OCI-LY7 (cell line): ENCODE measurements at regions not wholly inside any gene's neighbourhood (a gene's known extent, or its start where the extent isn't known, plus 50 kb on each side); places are given as distances from the start of the nearest gene placed in this dataset.

Source experiments
- BruUV-seq: library from RNA; stranded (reverse); fragments of 400-500 nt; replicated peaks from 2 replicates; lab custom pipeline; 2021; lab: Mats Ljungman, UMichigan
- CTCF ChIA-PET: fragments of 300-600 bp; sonication (Branson Sonifier 250); formaldehyde crosslinking; loops from one replicate; lab custom pipeline; 2022; ENCODE audit warnings: antibody characterized with exemption; ENCODE audit not compliant: unreplicated experiment; lab: Charles Lee
- POLR2A ChIA-PET: fragments of 300-600 bp; sonication (Branson Sonifier 250); formaldehyde crosslinking; loops from one replicate; lab custom pipeline; 2022; ENCODE audit warnings: antibody characterized with exemption; lab: Charles Lee
- DNase-seq: peaks from one replicate; pipeline ENCODE4 v3.0.0-alpha.2; 2015; ENCODE audit warnings: low spot score
- H2AFZ ChIP-seq: fragments of 200-600 bp; sonication (generic), shearing (Covaris generic); 2 replicates; pipeline ENCODE4 v1.6.1; 2014; ENCODE audit warnings: mild to moderate bottlenecking, antibody characterized with exemption, low read length, moderate library complexity
- H3K27ac ChIP-seq: fragments of 200-600 bp; sonication (generic); 2 replicates; pipeline ENCODE4 v1.5.1; 2014; ENCODE audit warnings: mixed run types, low read depth, mild to moderate bottlenecking, moderate library complexity, low read length, inconsistent platforms; ENCODE audit not compliant: poor library complexity, severe bottlenecking
- H3K36me3 ChIP-seq: fragments of 200-600 bp; sonication (generic); 2 replicates; pipeline ENCODE4 v1.6.1; 2014; ENCODE audit warnings: mild to moderate bottlenecking, antibody characterized with exemption, low read length, moderate library complexity, mixed read lengths; ENCODE audit not compliant: insufficient read depth
- H3K4me1 ChIP-seq: fragments of 200-600 bp; sonication (generic); 2 replicates; pipeline ENCODE4 v1.5.1; 2014; ENCODE audit warnings: mild to moderate bottlenecking, low read length; ENCODE audit not compliant: insufficient read depth, poor library complexity, severe bottlenecking
- H3K4me2 ChIP-seq: fragments of 200-600 bp; sonication (generic); 2 replicates; pipeline ENCODE4 v1.6.1; 2014; ENCODE audit warnings: mild to moderate bottlenecking, low read length
- H3K4me3 ChIP-seq: fragments of 200-600 bp; sonication (generic); 2 replicates; pipeline ENCODE4 v1.5.1; 2014; ENCODE audit warnings: mild to moderate bottlenecking, low read depth, low read length; ENCODE audit not compliant: poor library complexity, severe bottlenecking
- H3K79me2 ChIP-seq: fragments of 200-600 bp; sonication (generic); 2 replicates; pipeline ENCODE4 v1.6.1; 2016; ENCODE audit warnings: low read depth, mild to moderate bottlenecking, low read length, moderate library complexity, mixed read lengths; ENCODE audit not compliant: insufficient read depth
- H3K9me2 ChIP-seq: fragments of 200-600 bp; sonication (generic); 2 replicates; pipeline ENCODE4 v1.6.1; 2016; ENCODE audit warnings: mild to moderate bottlenecking, low read length, mixed read lengths; ENCODE audit not compliant: insufficient read depth
- H3K9me3 ChIP-seq: fragments of 200-600 bp; sonication (generic); 2 replicates; pipeline ENCODE4 v1.6.1; 2014; ENCODE audit warnings: mild to moderate bottlenecking, mixed run types, low read length, mixed read lengths
- H4K20me1 ChIP-seq: fragments of 200-600 bp; sonication (generic); 2 replicates; pipeline ENCODE4 v1.6.1; 2014; ENCODE audit warnings: mild to moderate bottlenecking, antibody characterized with exemption, low read length, moderate library complexity, mixed read lengths; ENCODE audit not compliant: insufficient read depth
- CTCF ChIP-seq: fragments of 200-600 bp; sonication (generic); conservative IDR thresholded peaks from 2 replicates; pipeline ENCODE4 v1.5.1; 2014; ENCODE audit warnings: mild to moderate bottlenecking, antibody characterized with exemption, low read length, moderate library complexity, mixed read lengths
- EZH2phosphoT487 ChIP-seq: fragments of 200-600 bp; sonication (generic); IDR thresholded peaks from 2 replicates; pipeline ENCODE4 v1.6.1; 2018; ENCODE audit warnings: low read depth, borderline replicate concordance, mild to moderate bottlenecking, mixed run types, antibody characterized with exemption, low read length, moderate library complexity, mixed read lengths
- intact Hi-C: fragments of 100-400 bp; cut with micrococcal nuclease; formaldehyde crosslinking; loops from one replicate; pipeline ENCODE4 v1.10.0; 2022; ENCODE audit not compliant: unreplicated experiment

DNA sequence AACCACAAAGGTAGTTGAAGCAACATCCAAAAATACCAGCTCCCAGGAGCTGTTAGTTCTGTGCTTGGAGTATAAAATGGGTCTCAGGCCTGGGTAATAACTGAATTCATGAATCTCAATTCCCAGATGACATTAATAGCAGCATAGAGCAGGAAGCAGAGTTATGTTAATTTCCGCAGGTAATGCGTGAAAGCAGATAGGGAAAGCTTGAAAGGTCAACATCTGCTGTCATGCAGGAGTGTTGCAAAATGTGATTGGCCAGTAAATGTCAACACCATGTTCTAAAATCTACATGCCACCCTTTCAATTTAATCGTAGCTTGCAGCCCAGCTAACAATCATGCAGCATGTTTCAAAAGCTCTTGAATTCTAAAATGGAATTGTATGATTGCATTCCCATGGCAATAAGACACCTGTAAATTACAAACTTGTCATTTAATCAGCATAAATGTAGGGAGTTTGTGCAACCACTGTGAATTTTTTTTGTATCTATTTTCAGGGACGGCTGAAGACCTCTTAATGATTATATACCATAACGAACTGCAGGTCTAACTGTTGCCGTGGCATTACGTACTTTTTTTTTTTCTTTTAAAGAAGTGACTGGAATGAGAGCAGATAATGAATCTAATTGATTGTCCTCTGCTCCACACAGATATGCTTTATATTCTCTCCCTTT lies 635.8 kb upstream of the FOXG1 start:
- no peak overlapping the region for H2AFZ ChIP-seq
- POLR2A ChIA-PET = interaction anchor here (0.9 kb wide), 1 partner anchor 19 kb away, joined by 5 read pairs; no protein-coding TSS in a partner anchor
- no peak overlapping the region for H3K4me3 ChIP-seq
- no peaks in the 10 kb centered on the region for H3K9me2 ChIP-seq
- no peak for DNase-seq
- no peaks in the 10 kb centered on the region for H3K4me1 ChIP-seq
- no peak overlapping the region for H3K27ac ChIP-seq
- BruUV-seq = no TSS peak
- no peak overlapping the region for H3K4me2 ChIP-seq
- no peaks in the 10 kb centered on the region for H4K20me1 ChIP-seq
- CTCF ChIA-PET = no interaction called here
- TF ChIP-seq EZH2phosphoT487 = no peak
- TF ChIP-seq CTCF = no peak
- intact Hi-C loops = no loop called here
- H3K36me3 ChIP-seq = no peaks in the 10 kb centered on the region
- H3K79me2 ChIP-seq = no peaks in the 10 kb centered on the region
- 0 out of 2 replicates have a peak, but pooled peaks cover 15% of the 10 kb centered on the region for H3K9me3 ChIP-seq

DNA sequence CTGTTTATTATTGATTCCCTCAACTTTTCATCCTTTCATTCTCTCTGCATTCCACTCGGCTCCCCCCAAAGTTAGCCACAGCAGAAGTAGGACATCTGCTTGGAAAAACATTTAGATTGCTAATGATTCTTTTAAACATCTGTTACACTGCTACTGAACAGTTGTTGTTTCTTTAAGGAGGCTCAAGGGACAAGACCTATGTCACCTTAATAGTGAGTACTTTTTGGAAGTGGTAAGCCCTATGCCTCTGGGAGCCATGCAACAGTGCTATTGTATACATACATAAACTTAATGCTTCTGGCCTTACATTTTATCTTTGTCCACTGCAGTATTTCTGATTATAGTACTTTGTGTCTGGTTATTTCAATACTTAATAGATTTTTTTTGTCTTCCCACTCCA lies 628.2 kb upstream of the FOXG1 start:
- Histone ChIP-seq H3K4me1 (no peaks in the 10 kb centered on the region), H3K36me3 (no peaks in the 10 kb centered on the region), H3K27ac (no peak overlapping the region), H4K20me1 (no peaks in the 10 kb centered on the region), H3K79me2 (no peaks in the 10 kb centered on the region), H3K9me3 (peaks cover 13% of the 10 kb centered on the region; the same call in 1 of the 2 replicates), H3K9me2 (no peaks in the 10 kb centered on the region), H3K4me3 (no peak overlapping the region), H3K4me2 (no peak overlapping the region), H2AFZ (no peak overlapping the region)
- no TSS peak for BruUV-seq
- no peak for TF ChIP-seq EZH2phosphoT487
- TF ChIP-seq CTCF = no peak
- DNase-seq = no peak
- intact Hi-C loops = no loop called here
- POLR2A ChIA-PET = no interaction called here
- CTCF ChIA-PET = no interaction called here

DNA sequence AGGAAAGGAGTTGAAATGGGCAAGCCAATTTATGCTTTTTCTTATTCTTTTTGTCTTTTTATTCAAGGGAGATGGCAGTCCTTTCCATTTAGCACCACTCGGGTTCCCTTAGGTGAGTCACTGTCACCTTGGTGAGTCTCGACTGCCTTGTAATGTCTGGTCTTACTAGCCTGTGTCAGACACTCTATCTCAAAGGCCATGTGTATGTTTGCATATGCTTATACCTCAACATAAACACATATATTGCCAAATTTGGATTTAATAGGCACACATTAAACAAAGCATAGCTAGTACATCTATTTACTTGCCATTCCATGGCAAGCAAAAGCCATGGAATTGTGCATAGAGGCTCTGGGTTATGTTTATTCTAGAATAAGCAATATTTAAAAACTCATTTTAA lies 624.9 kb upstream of the FOXG1 start:
- H3K79me2 ChIP-seq = no peaks in the 10 kb centered on the region
- no peak for DNase-seq
- no peaks in the 10 kb centered on the region for H3K4me1 ChIP-seq
- no peaks in the 10 kb centered on the region for H3K36me3 ChIP-seq
- H3K9me3 ChIP-seq = peaks cover 13% of the 10 kb centered on the region; the same call in 1 of the 2 replicates
- no peaks in the 10 kb centered on the region for H3K9me2 ChIP-seq
- H2AFZ ChIP-seq = no peak overlapping the region
- no TSS peak for BruUV-seq
- CTCF ChIA-PET = no interaction called here
- no peak overlapping the region for H3K4me3 ChIP-seq
- H4K20me1 ChIP-seq = no peaks in the 10 kb centered on the region
- H3K27ac ChIP-seq = no peak overlapping the region
- no peak overlapping the region for H3K4me2 ChIP-seq
- intact Hi-C loops = no loop called here
- TF ChIP-seq EZH2phosphoT487 (no peak), CTCF (no peak)
- POLR2A ChIA-PET = no interaction called here
